ENCODE measurements at regions not wholly inside any gene's neighbourhood (a gene's known extent, or its start where the extent isn't known, plus 50 kb on each side); places are given as distances from the start of the nearest gene placed in this dataset.

- H3K23ac ChIP-seq (ENCODE audit: low read depth, low read length, poor library complexity) = no peak overlapping the region
- WGBS, 2 donors (ENCODE audit: extremely low coverage in 2 of 2, insufficient read length in 2 of 2, insufficient replicate concordance in 1 of 2) = no CpG with 5 or more reads among the region's 9 CpGs
- H3K36me3 ChIP-seq (replicated peaks in 1 of 2; ENCODE audit: control insufficient read depth in 2 of 2, insufficient read depth in 2 of 2, low read length in 2 of 2) = no peaks in the 10 kb centered on the region
- H3K27me3 ChIP-seq (ENCODE audit: control insufficient read depth in 3 of 3, insufficient read depth in 3 of 3, low read depth in 1 of 3, low read length in 3 of 3) = peaks cover 0 to 3% (median 0%) of the 10 kb centered on the region in 3 experiments
- H3K4me2 ChIP-seq (ENCODE audit: insufficient read depth, low read length, poor library complexity, severe bottlenecking) = no peak overlapping the region
- H4K8ac ChIP-seq (ENCODE audit: low read depth, low read length) = no peak overlapping the region
- no peak overlapping the region for H3K4me3 ChIP-seq (ENCODE audit: low read length in 2 of 2)
- H3K79me1 ChIP-seq (ENCODE audit: low read depth, low read length) = no peaks in the 10 kb centered on the region
- H2AFZ ChIP-seq (ENCODE audit: low read length) = no peak overlapping the region
- no peak overlapping the region for H3K9ac ChIP-seq (ENCODE audit: low read depth, low read length, poor library complexity)
- H3K4ac ChIP-seq (ENCODE audit: low read length) = no peak overlapping the region
- no peak overlapping the region for H3K27ac ChIP-seq (replicated peaks; ENCODE audit: low read length)
- no peak overlapping the region for H2BK120ac ChIP-seq (ENCODE audit: low read depth, low read length)
- no peaks in the 10 kb centered on the region for H3K9me3 ChIP-seq (replicated peaks in 1 of 2; ENCODE audit: control insufficient read depth in 2 of 2, insufficient read depth in 1 of 2, low read depth in 1 of 2, low read length in 2 of 2)
- peaks cover 0 to 1% of the 10 kb centered on the region in 2 donors for H3K4me1 ChIP-seq (ENCODE audit: control insufficient read depth in 2 of 2, insufficient read depth in 1 of 2, low read depth in 1 of 2, low read length in 2 of 2)
- H2AK5ac ChIP-seq (ENCODE audit: low read depth, low read length) = peak overlapping the region; percentile 12
- no peak overlapping the region for H2BK12ac ChIP-seq (ENCODE audit: low read length)
- H4K91ac ChIP-seq (ENCODE audit: low read depth, low read length, poor library complexity) = no peak overlapping the region
- no peak overlapping the region for H2BK15ac ChIP-seq (ENCODE audit: low read length)
- H3K18ac ChIP-seq (ENCODE audit: low read length) = no peak overlapping the region
- H2BK5ac ChIP-seq (ENCODE audit: low read length) = no peak overlapping the region
- no peak overlapping the region for H3K14ac ChIP-seq (ENCODE audit: low read length)
- DNase-seq (ENCODE audit: low spot score) = no peak
These were observed 389.7 kb downstream of the NXPE2 start for GRCh38 chr11:115067900-115068530.

GRCh38 chr11:115069599-115069998, 391.3 kb downstream of the NXPE2 start:
- DNase-seq (ENCODE audit: low spot score) = no peak
- Histone ChIP-seq H2AK5ac (ENCODE audit: low read depth, low read length) (no peak overlapping the region), H2BK5ac (ENCODE audit: low read length) (no peak overlapping the region), H2AFZ (ENCODE audit: low read length) (no peak overlapping the region), H2BK120ac (ENCODE audit: low read depth, low read length) (no peak overlapping the region), H4K91ac (ENCODE audit: low read depth, low read length, poor library complexity) (no peak overlapping the region), H3K23ac (ENCODE audit: low read depth, low read length, poor library complexity) (no peak overlapping the region), H3K36me3 (replicated peaks in 1 of 2; ENCODE audit: control insufficient read depth in 2 of 2, insufficient read depth in 2 of 2, low read length in 2 of 2) (no peaks in the 10 kb centered on the region), H3K27me3 (ENCODE audit: control insufficient read depth in 3 of 3, insufficient read depth in 3 of 3, low read depth in 1 of 3, low read length in 3 of 3) (peaks cover 0 to 7% (median 0%) of the 10 kb centered on the region in 3 experiments), H3K4me1 (ENCODE audit: control insufficient read depth in 2 of 2, insufficient read depth in 1 of 2, low read depth in 1 of 2, low read length in 2 of 2) (peaks cover 0 to 1% of the 10 kb centered on the region in 2 donors), H4K8ac (ENCODE audit: low read depth, low read length) (no peak overlapping the region), H3K18ac (ENCODE audit: low read length) (no peak overlapping the region), H3K27ac (replicated peaks; ENCODE audit: low read length) (no peak overlapping the region), H3K9me3 (replicated peaks in 1 of 2; ENCODE audit: control insufficient read depth in 2 of 2, insufficient read depth in 1 of 2, low read depth in 1 of 2, low read length in 2 of 2) (no peaks in the 10 kb centered on the region), H3K14ac (ENCODE audit: low read length) (no peak overlapping the region), H3K4ac (ENCODE audit: low read length) (no peak overlapping the region), H2BK12ac (ENCODE audit: low read length) (no peak overlapping the region), H3K79me1 (ENCODE audit: low read depth, low read length) (no peaks in the 10 kb centered on the region), H3K4me3 (ENCODE audit: low read length in 2 of 2) (no peak overlapping the region), H3K4me2 (ENCODE audit: insufficient read depth, low read length, poor library complexity, severe bottlenecking) (no peak overlapping the region), H2BK15ac (ENCODE audit: low read length) (no peak overlapping the region), H3K9ac (ENCODE audit: low read depth, low read length, poor library complexity) (no peak overlapping the region)
- WGBS, 2 donors (ENCODE audit: extremely low coverage in 2 of 2, insufficient read length in 2 of 2, insufficient replicate concordance in 1 of 2) = no CpG with 5 or more reads among the region's 6 CpGs

- WGBS, 2 donors (ENCODE audit: extremely low coverage in 2 of 2, insufficient read length in 2 of 2, insufficient replicate concordance in 1 of 2) = no CpG with 5 or more reads among the region's 3 CpGs
- Histone ChIP-seq H3K4me2 (ENCODE audit: insufficient read depth, low read length, poor library complexity, severe bottlenecking) (no peak overlapping the region), H2BK5ac (ENCODE audit: low read length) (no peak overlapping the region), H2AK5ac (ENCODE audit: low read depth, low read length) (no peak overlapping the region), H4K8ac (ENCODE audit: low read depth, low read length) (no peak overlapping the region), H3K4me1 (ENCODE audit: control insufficient read depth in 2 of 2, insufficient read depth in 1 of 2, low read depth in 1 of 2, low read length in 2 of 2) (no peaks in the 10 kb centered on the region), H4K91ac (ENCODE audit: low read depth, low read length, poor library complexity) (no peak overlapping the region), H2BK120ac (ENCODE audit: low read depth, low read length) (no peak overlapping the region), H3K4me3 (ENCODE audit: low read length in 2 of 2) (no peak overlapping the region), H3K14ac (ENCODE audit: low read length) (no peak overlapping the region), H3K27ac (replicated peaks; ENCODE audit: low read length) (no peak overlapping the region), H3K27me3 (ENCODE audit: control insufficient read depth in 3 of 3, insufficient read depth in 3 of 3, low read depth in 1 of 3, low read length in 3 of 3) (peaks cover 0 to 7% (median 0%) of the 10 kb centered on the region in 3 experiments), H3K79me1 (ENCODE audit: low read depth, low read length) (no peaks in the 10 kb centered on the region), H2BK15ac (ENCODE audit: low read length) (no peak overlapping the region), H2BK12ac (ENCODE audit: low read length) (no peak overlapping the region), H3K23ac (ENCODE audit: low read depth, low read length, poor library complexity) (no peak overlapping the region), H3K36me3 (replicated peaks in 1 of 2; ENCODE audit: control insufficient read depth in 2 of 2, insufficient read depth in 2 of 2, low read length in 2 of 2) (no peaks in the 10 kb centered on the region), H3K9me3 (replicated peaks in 1 of 2; ENCODE audit: control insufficient read depth in 2 of 2, insufficient read depth in 1 of 2, low read depth in 1 of 2, low read length in 2 of 2) (no peaks in the 10 kb centered on the region), H3K18ac (ENCODE audit: low read length) (no peak overlapping the region), H3K4ac (ENCODE audit: low read length) (no peak overlapping the region), H2AFZ (ENCODE audit: low read length) (no peak overlapping the region), H3K9ac (ENCODE audit: low read depth, low read length, poor library complexity) (no peak overlapping the region)
- no peak for DNase-seq (ENCODE audit: low spot score)
These were observed 397.0 kb downstream of the NXPE2 start for GRCh38 chr11:115075356-115075755.

- Histone ChIP-seq H2AFZ (ENCODE audit: low read length) (no peak overlapping the region), H2AK5ac (ENCODE audit: low read depth, low read length) (no peak overlapping the region), H2BK120ac (ENCODE audit: low read depth, low read length) (no peak overlapping the region), H3K23ac (ENCODE audit: low read depth, low read length, poor library complexity) (no peak overlapping the region), H3K27ac (replicated peaks; ENCODE audit: low read length) (no peak overlapping the region), H3K27me3 (ENCODE audit: control insufficient read depth in 3 of 3, insufficient read depth in 3 of 3, low read depth in 1 of 3, low read length in 3 of 3) (peaks cover 0 to 5% (median 0%) of the 10 kb centered on the region in 3 experiments), H2BK15ac (ENCODE audit: low read length) (no peak overlapping the region), H2BK5ac (ENCODE audit: low read length) (no peak overlapping the region), H3K36me3 (replicated peaks in 1 of 2; ENCODE audit: control insufficient read depth in 2 of 2, insufficient read depth in 2 of 2, low read length in 2 of 2) (no peaks in the 10 kb centered on the region), H3K4ac (ENCODE audit: low read length) (no peak overlapping the region), H3K9ac (ENCODE audit: low read depth, low read length, poor library complexity) (no peak overlapping the region), H3K4me1 (ENCODE audit: control insufficient read depth in 2 of 2, insufficient read depth in 1 of 2, low read depth in 1 of 2, low read length in 2 of 2) (no peaks in the 10 kb centered on the region), H2BK12ac (ENCODE audit: low read length) (no peak overlapping the region), H3K4me2 (ENCODE audit: insufficient read depth, low read length, poor library complexity, severe bottlenecking) (no peak overlapping the region), H4K91ac (ENCODE audit: low read depth, low read length, poor library complexity) (no peak overlapping the region), H3K4me3 (ENCODE audit: low read length in 2 of 2) (no peak overlapping the region), H3K14ac (ENCODE audit: low read length) (no peak overlapping the region), H3K9me3 (replicated peaks in 1 of 2; ENCODE audit: control insufficient read depth in 2 of 2, insufficient read depth in 1 of 2, low read depth in 1 of 2, low read length in 2 of 2) (no peaks in the 10 kb centered on the region), H3K79me1 (ENCODE audit: low read depth, low read length) (no peaks in the 10 kb centered on the region), H3K18ac (ENCODE audit: low read length) (no peak overlapping the region), H4K8ac (ENCODE audit: low read depth, low read length) (no peak overlapping the region)
- DNase-seq (ENCODE audit: low spot score) = no peak
- no CpG with 5 or more reads among the region's 2 CpGs for WGBS, 2 donors (ENCODE audit: extremely low coverage in 2 of 2, insufficient read length in 2 of 2, insufficient replicate concordance in 1 of 2)
These were observed 399.4 kb downstream of the NXPE2 start for GRCh38 chr11:115077740-115078139.

Data from neuronal stem cell (in vitro differentiated cells).